ENCODE measurements at regions not wholly inside any gene's neighbourhood (a gene's known extent, or its start where the extent isn't known, plus 50 kb on each side); places are given as distances from the start of the nearest gene placed in this dataset.

DNA sequence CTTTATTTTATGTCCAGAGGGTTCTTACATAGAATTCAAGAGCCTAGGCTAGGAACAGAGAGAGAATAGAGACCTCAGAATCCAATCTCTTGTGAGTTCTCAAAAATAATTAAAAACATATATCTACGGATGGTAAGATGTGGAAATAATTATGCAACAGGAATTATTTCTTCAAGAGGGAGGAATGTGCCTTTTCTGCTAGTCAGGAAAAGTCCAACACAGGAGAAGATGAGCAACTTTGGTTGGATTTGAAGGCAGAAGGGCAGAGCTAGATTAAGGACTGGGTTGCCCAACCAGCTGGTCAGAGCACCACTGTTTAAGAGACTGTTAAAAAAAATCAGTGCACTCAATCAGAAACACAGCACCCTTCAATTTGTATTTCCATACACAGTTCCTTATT, 365.5 kb downstream of the ETNK1 start:
- Histone ChIP-seq H3K27me3 (no peaks in the 10 kb centered on the region), H3K4me3 (no peak overlapping the region), H3K4me1 (no peaks in the 10 kb centered on the region), H3K27ac (no peak overlapping the region), H3K9me3 (no peaks in the 10 kb centered on the region), H3K36me3 (ENCODE audit: low read depth, missing control alignments) (no peaks in the 10 kb centered on the region)
- DNase-seq = no peak
- intact Hi-C loops (cut with DNase I; ENCODE audit: low total_unique reads) = no loop called here
- TF ChIP-seq, protein P1, sequence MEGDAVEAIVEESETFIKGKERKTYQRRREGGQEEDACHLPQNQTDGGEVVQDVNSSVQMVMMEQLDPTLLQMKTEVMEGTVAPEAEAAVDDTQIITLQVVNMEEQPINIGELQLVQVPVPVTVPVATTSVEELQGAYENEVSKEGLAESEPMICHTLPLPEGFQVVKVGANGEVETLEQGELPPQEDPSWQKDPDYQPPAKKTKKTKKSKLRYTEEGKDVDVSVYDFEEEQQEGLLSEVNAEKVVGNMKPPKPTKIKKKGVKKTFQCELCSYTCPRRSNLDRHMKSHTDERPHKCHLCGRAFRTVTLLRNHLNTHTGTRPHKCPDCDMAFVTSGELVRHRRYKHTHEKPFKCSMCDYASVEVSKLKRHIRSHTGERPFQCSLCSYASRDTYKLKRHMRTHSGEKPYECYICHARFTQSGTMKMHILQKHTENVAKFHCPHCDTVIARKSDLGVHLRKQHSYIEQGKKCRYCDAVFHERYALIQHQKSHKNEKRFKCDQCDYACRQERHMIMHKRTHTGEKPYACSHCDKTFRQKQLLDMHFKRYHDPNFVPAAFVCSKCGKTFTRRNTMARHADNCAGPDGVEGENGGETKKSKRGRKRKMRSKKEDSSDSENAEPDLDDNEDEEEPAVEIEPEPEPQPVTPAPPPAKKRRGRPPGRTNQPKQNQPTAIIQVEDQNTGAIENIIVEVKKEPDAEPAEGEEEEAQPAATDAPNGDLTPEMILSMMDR (IDR thresholded peaks at IDR 0.05) = no peak
- no peak for TF ChIP-seq POLR2A (IDR thresholded peaks at IDR 0.05)
- WGBS, 2 donors = 79 to 83% methylated on average over 1 of the region's 1 CpG

DNA sequence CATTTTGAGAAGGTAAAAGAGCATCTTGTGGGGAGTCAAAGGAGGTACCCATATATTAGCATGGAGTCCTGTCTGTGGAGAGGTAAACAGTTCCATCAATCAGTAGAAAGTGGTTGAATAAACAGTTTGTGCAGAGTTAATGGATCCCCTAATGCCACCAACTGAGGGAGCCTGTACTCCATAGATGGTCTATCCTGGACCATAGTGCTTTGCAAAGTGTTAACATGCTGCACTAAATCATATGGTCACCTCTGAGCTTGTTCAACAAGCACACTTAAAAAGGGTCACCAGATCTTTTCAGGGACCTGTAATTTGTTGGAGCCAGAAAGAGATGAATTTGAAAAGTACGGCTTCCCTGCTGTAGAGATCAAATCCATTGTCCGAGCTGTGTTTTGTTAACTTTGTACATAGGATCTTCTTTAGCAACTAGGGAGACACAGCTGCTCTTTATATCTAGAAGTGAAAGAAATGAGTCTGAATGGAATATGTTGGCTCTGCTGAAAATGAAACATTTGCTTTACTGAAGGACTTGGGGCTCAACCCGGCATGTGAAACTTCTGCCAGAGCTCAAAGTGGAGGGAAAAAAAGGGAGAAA, 366.4 kb downstream of the ETNK1 start:
- intact Hi-C loops (cut with DNase I; ENCODE audit: low total_unique reads) = no loop called here
- Histone ChIP-seq H3K4me3 (no peak overlapping the region), H3K36me3 (ENCODE audit: low read depth, missing control alignments) (no peaks in the 10 kb centered on the region), H3K27ac (no peak overlapping the region), H3K27me3 (no peaks in the 10 kb centered on the region), H3K4me1 (no peaks in the 10 kb centered on the region), H3K9me3 (no peaks in the 10 kb centered on the region)
- DNase-seq = no peak
- TF ChIP-seq, protein P1 (IDR thresholded peaks at IDR 0.05) = no peak
- no peak for TF ChIP-seq POLR2A (IDR thresholded peaks at IDR 0.05)
- WGBS, 2 donors = 68 to 71% methylated on average over 3 of the region's 3 CpGs

DNA sequence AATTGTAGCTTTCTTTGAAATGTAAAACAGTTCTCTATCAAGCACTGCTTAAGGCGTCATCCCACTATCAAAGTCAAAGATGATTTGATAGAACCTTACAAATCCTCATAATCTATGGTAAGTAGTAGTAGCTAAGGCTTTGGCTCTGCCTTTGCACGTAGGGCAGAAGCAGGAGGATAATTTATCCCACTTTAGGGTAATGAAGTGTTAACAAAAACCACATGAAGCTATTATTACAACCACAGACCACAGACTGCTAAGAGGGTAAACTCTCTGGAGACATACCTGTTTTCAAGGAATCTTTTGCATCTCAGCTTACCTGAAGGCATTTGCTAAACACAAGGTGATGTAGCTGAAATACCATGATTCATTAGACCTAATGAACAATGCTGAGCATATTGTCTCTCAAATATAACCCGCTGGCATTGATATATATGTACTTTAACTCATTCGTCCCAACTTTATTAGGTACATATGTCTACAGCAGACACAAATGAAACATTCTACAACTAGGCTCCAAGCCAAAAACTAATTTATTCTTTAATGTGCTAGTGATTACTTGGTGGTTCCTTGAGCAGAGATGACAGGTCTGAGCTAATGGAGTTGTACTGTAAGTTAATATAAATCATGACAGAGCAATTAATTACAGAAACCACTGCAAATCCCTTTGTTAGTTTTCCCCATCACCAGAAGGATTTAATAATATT, 368.8 kb downstream of the ETNK1 start:
- Histone ChIP-seq H3K27ac (no peak overlapping the region), H3K9me3 (no peaks in the 10 kb centered on the region), H3K36me3 (ENCODE audit: low read depth, missing control alignments) (no peaks in the 10 kb centered on the region), H3K4me3 (no peak overlapping the region), H3K4me1 (no peaks in the 10 kb centered on the region), H3K27me3 (no peaks in the 10 kb centered on the region)
- intact Hi-C loops (cut with DNase I; ENCODE audit: low total_unique reads) = no loop called here
- DNase-seq = no peak
- WGBS, 2 donors = 49 to 54% methylated on average over 4 of the region's 4 CpGs
- TF ChIP-seq, protein P1 (IDR thresholded peaks at IDR 0.05) = no peak
- TF ChIP-seq POLR2A (IDR thresholded peaks at IDR 0.05) = no peak

DNA sequence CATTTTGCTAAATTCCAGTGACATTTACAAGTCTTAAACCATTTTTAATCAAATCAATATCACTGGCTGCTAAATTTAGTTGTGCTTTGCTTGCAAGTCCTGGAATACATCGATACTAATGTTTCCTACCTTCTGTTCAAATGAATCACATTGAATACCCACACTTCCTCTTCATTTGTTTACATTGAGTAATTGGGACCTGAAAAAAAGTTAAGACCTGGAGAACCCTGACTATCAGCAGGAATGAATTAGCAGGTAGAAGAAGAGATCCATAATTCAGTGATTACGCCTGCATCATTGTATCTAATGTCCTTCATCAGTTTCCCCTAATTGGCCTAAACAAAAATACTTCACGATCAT, 369.3 kb downstream of the ETNK1 start:
- H3K27ac ChIP-seq = no peak overlapping the region
- TF ChIP-seq, protein P1 (IDR thresholded peaks at IDR 0.05) = no peak
- no peak for TF ChIP-seq POLR2A (IDR thresholded peaks at IDR 0.05)
- H3K4me3 ChIP-seq = no peak overlapping the region
- no peaks in the 10 kb centered on the region for H3K4me1 ChIP-seq
- H3K27me3 ChIP-seq = no peaks in the 10 kb centered on the region
- intact Hi-C loops (cut with DNase I; ENCODE audit: low total_unique reads) = no loop called here
- DNase-seq = no peak
- H3K9me3 ChIP-seq = no peaks in the 10 kb centered on the region
- 49 to 51% methylated on average over 3 of the region's 3 CpGs for WGBS, 2 donors
- no peaks in the 10 kb centered on the region for H3K36me3 ChIP-seq (ENCODE audit: low read depth, missing control alignments)

DNA sequence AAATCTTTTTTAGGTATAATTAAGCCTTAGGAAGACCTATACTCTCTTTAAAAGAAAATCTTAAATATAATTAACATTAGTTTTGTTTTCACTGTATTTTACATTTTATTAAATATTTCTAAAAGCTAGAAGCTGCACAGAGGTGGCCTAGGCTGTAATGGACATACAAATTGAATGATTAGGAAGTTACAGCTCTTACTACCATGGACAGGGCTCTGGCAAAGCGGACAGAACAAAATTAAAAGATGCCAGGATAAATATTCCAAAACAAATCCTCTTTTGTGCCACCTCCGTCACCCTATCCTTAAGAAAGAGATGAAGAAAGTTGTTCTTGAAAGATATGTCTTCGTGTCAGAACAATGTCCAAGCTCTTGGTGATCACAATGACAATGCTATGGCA, 376.5 kb downstream of the ETNK1 start:
- TF ChIP-seq POLR2A (IDR thresholded peaks at IDR 0.05) = no peak
- TF ChIP-seq, protein P1 (IDR thresholded peaks at IDR 0.05) = no peak
- no peak for DNase-seq
- Histone ChIP-seq H3K4me3 (no peak overlapping the region), H3K27me3 (no peaks in the 10 kb centered on the region), H3K9me3 (no peaks in the 10 kb centered on the region), H3K36me3 (ENCODE audit: low read depth, missing control alignments) (no peaks in the 10 kb centered on the region), H3K27ac (no peak overlapping the region), H3K4me1 (no peaks in the 10 kb centered on the region)
- intact Hi-C loops (cut with DNase I; ENCODE audit: low total_unique reads) = no loop called here
- 74% methylated on average over 3 of the region's 3 CpGs for WGBS, 2 donors

Measured in testis (tissue), 2 donors.